DND-41 (cell line): ENCODE measurements at regions not wholly inside any gene's neighbourhood (a gene's known extent, or its start where the extent isn't known, plus 50 kb on each side); places are given as distances from the start of the nearest gene placed in this dataset.

Source experiments
- CTCF ChIP-seq: IDR thresholded peaks from 2 replicates; pipeline ENCODE4 v1.5.1; 2012; ENCODE audit warnings: borderline replicate concordance, low read length, moderate library complexity, mild to moderate bottlenecking; ENCODE audit not compliant: poor library complexity, severe bottlenecking; ENCODE audit errors: extremely low read depth
- EZH2 ChIP-seq: IDR thresholded peaks from 3 replicates; pipeline ENCODE4 v1.6.1; 2012; ENCODE audit warnings: borderline replicate concordance, low read depth, mild to moderate bottlenecking, moderate library complexity, low read length, inconsistent platforms; ENCODE audit not compliant: severe bottlenecking

GRCh38 chr5:96287136-96287535 lies 145.9 kb downstream of the PCSK1 start:
- TF ChIP-seq EZH2 = no peak
- TF ChIP-seq CTCF = no peak
